GM12878 (cell line): ENCODE measurements at regions not wholly inside any gene's neighbourhood (a gene's known extent, or its start where the extent isn't known, plus 50 kb on each side); places are given as distances from the start of the nearest gene placed in this dataset.

Experiments used
- ATAC-seq: fragments of 200-7000 bp; cut with Tn5 transposase; 3 replicates; pipeline ENCODE4 v1.9.1; 2020; ENCODE audit warnings: mild to moderate bottlenecking, moderate library complexity
- BruUV-seq: library from RNA; stranded (reverse); fragments of 400-500 nt; replicated peaks from 2 replicates; lab custom pipeline; 2021; lab: Mats Ljungman, UMichigan
- CTCF ChIA-PET: fragments of 300-600 bp; sonication (Branson Sonifier 250); formaldehyde crosslinking; extraction: SDS; loops from one replicate; lab custom pipeline; 2021; ENCODE audit warnings: inconsistent platforms; lab: Yijun Ruan, JAX
- POLR2A ChIA-PET: fragments of 350-600 bp; formaldehyde crosslinking; extraction: SDS; loops from one replicate; lab custom pipeline; 2021; ENCODE audit warnings: inconsistent platforms; lab: Charles Lee
- RAD21 ChIA-PET: fragments of 300-600 bp; sonication (Branson Sonifier 250); formaldehyde crosslinking; loops from one replicate; lab custom pipeline; 2023; ENCODE audit warnings: antibody characterized with exemption; ENCODE audit not compliant: unreplicated experiment; lab: Charles Lee
- SMC1A ChIA-PET: fragments of 300-600 bp; sonication (Branson Sonifier 250); formaldehyde crosslinking; loops from one replicate; lab custom pipeline; 2023; ENCODE audit not compliant: unreplicated experiment, uncharacterized antibody; lab: Charles Lee
- DNase-seq: peaks from one replicate; pipeline ENCODE4 v3.0.0-alpha.2; 2011; ENCODE audit warnings: low read depth, low spot score
- FAIRE-seq: peaks from 3 replicates; lab custom pipeline; 2011; peaks lifted over from hg19 to GRCh38; lab: Jason Lieb, UNC
- H2AFZ ChIP-seq: 2 replicates; pipeline ENCODE4 v1.6.0; 2011; ENCODE audit warnings: low read depth, low read length, control low read depth; ENCODE audit not compliant: control insufficient read depth
- H3K27ac ChIP-seq: 2 replicates; pipeline ENCODE4 v1.5.1; 2011; ENCODE audit warnings: control low read depth; ENCODE audit not compliant: control insufficient read depth, insufficient read depth
- H3K27me3 ChIP-seq, 2 experiments: replicated peaks in 1 of 2; 2 replicates each; pipeline versions ENCODE4 v1.6.0 to v1.6.1; 2011; ENCODE audit warnings: low read length in 1 of 2; ENCODE audit not compliant: control insufficient read depth in 2 of 2, insufficient read depth in 2 of 2
- H3K36me3 ChIP-seq, 2 experiments: 2 replicates each; pipeline ENCODE4 v1.5.1; 2011; ENCODE audit warnings: low read length in 1 of 2; ENCODE audit not compliant: control insufficient read depth in 2 of 2, insufficient read depth in 2 of 2
- H3K4me1 ChIP-seq: 2 replicates; pipeline ENCODE4 v1.6.1; 2011; ENCODE audit warnings: mild to moderate bottlenecking, low read length, moderate library complexity, mixed read lengths; ENCODE audit not compliant: control insufficient read depth, insufficient read depth
- H3K4me2 ChIP-seq: 2 replicates; pipeline ENCODE4 v1.6.0; 2011; ENCODE audit warnings: control low read depth; ENCODE audit not compliant: control insufficient read depth, insufficient read depth
- H3K4me3 ChIP-seq: fragments of 200-600 bp; sonication (generic); 2 replicates; pipeline ENCODE4 v1.5.1; 2016
- H3K79me2 ChIP-seq: 2 replicates; pipeline ENCODE4 v1.6.0; 2011; ENCODE audit warnings: low read length; ENCODE audit not compliant: control insufficient read depth, insufficient read depth
- H3K9ac ChIP-seq: 2 replicates; pipeline ENCODE4 v1.8.0; 2011; ENCODE audit warnings: low read length, control low read depth, mixed read lengths; ENCODE audit not compliant: control insufficient read depth, insufficient read depth
- H3K9me3 ChIP-seq: replicated peaks from 3 replicates; pipeline ENCODE4 v1.5.1; 2011; ENCODE audit warnings: mild to moderate bottlenecking, low read length; ENCODE audit not compliant: control insufficient read depth, insufficient read depth
- H4K20me1 ChIP-seq: 2 replicates; pipeline ENCODE4 v1.6.0; 2011; ENCODE audit not compliant: control insufficient read depth, insufficient read depth
- ASH2L ChIP-seq: fragments of 300-600, 200-600 bp; sonication (generic); IDR thresholded peaks from 2 replicates; pipeline ENCODE4 v1.6.1; 2017; ENCODE audit warnings: low read depth, mild to moderate bottlenecking, borderline replicate concordance
- ESRRA ChIP-seq: IDR thresholded peaks from 2 replicates; pipeline ENCODE4 v1.6.1; 2012; ENCODE audit warnings: mild to moderate bottlenecking, low read length, improper control_type of control experiment
- JUNB ChIP-seq: IDR thresholded peaks from 2 replicates; pipeline ENCODE4 v1.6.1; 2016; ENCODE audit warnings: antibody characterized with exemption, mild to moderate bottlenecking
- KDM1A ChIP-seq: fragments of 200-600 bp; sonication (generic); IDR thresholded peaks from 2 replicates; pipeline ENCODE4 v1.6.1; 2016; ENCODE audit warnings: borderline replicate concordance
- STAT3 ChIP-seq: IDR thresholded peaks from 2 replicates; pipeline ENCODE4 v1.6.1; 2011; ENCODE audit warnings: low read depth, low read length, improper control_type of control experiment
- SUZ12 ChIP-seq: fragments of 200-600 bp; sonication (generic); IDR thresholded peaks from one replicate; pipeline ENCODE4 v1.6.1; 2018; ENCODE audit warnings: antibody characterized with exemption, mild to moderate bottlenecking; ENCODE audit not compliant: unreplicated experiment
- WGBS: methylation state at CpG from one replicate; pipeline ENCODE4 v1.1.6; 2016; ENCODE audit warnings: low lambda C conversion rate; ENCODE audit not compliant: insufficient replicate concordance, insufficient coverage; ENCODE audit errors: missing lambda C conversion rate; 5-methylcytosine and 5-hydroxymethylcytosine counted together
- in situ Hi-C: fragments of 300-500 bp; cut with MboI; formaldehyde crosslinking; loops from 9 replicates; pipeline ENCODE4 v1.14.3; 2018; ENCODE audit warnings: mixed read lengths
- intact Hi-C: fragments of 100-400 bp; cut with micrococcal nuclease; formaldehyde crosslinking; loops from one replicate; pipeline ENCODE4 v1.14.2; 2022; ENCODE audit not compliant: unreplicated experiment
- TF ChIP-seq, protein P1 (sequence below): IDR thresholded peaks from 2 replicates; pipeline ENCODE4 v1.6.1; 2012; ENCODE audit warnings: low read depth, low read length, improper control_type of control experiment
- TF ChIP-seq, protein P2 (sequence below): fragments of 450-650 bp; IDR thresholded peaks from 2 replicates; pipeline ENCODE4 v1.6.1; 2017; ENCODE audit warnings: mild to moderate bottlenecking

DNA sequence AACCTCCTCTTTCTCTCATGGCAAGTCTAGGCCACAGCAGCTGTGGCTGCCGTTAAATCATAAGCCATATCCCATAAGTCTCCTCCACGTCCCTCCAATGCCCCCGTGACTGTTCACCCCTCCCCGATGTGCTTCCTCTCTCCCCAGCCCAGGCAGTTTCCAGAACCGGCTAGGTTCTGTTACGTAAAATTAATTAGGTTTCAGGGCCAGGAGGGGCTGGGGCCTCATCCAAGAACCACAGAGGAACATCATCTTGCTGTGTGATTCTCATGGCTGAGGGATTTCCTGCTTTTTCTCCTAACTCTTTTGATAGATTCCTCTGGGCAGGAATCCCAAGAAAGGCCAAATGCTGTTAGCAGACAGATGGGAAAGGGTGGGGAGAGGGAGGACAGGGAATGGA lies 141.8 kb upstream of the AJAP1 start:
- WGBS, result 13% methylated on average over 6 of the region's 6 CpGs
- DNase-seq, result no peak
- no peak overlapping the region for H3K9ac ChIP-seq
- in situ Hi-C loops, result no loop called here
- H3K9me3 ChIP-seq, result no peaks in the 10 kb centered on the region; the same call in 2 of the 3 replicates
- no TSS peak for BruUV-seq
- H2AFZ ChIP-seq, result no peak overlapping the region
- CTCF ChIA-PET, result no interaction called here
- H3K4me2 ChIP-seq, result no peak overlapping the region
- no peaks in the 10 kb centered on the region for H3K27me3 ChIP-seq
- intact Hi-C loops, result no loop called here
- H3K27ac ChIP-seq, result no peak overlapping the region
- POLR2A ChIA-PET, result no interaction called here
- ATAC-seq, result no peak
- no peak for FAIRE-seq
- no peaks in the 10 kb centered on the region for H3K79me2 ChIP-seq
- no peaks in the 10 kb centered on the region for H3K4me1 ChIP-seq
- TF ChIP-seq STAT3 (no peak), ASH2L (no peak), JUNB (no peak), KDM1A (no peak), ESRRA (no peak), SUZ12 (no peak)
- TF ChIP-seq, protein P1, sequence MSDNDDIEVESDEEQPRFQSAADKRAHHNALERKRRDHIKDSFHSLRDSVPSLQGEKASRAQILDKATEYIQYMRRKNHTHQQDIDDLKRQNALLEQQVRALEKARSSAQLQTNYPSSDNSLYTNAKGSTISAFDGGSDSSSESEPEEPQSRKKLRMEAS, result no peak
- TF ChIP-seq, protein P2, sequence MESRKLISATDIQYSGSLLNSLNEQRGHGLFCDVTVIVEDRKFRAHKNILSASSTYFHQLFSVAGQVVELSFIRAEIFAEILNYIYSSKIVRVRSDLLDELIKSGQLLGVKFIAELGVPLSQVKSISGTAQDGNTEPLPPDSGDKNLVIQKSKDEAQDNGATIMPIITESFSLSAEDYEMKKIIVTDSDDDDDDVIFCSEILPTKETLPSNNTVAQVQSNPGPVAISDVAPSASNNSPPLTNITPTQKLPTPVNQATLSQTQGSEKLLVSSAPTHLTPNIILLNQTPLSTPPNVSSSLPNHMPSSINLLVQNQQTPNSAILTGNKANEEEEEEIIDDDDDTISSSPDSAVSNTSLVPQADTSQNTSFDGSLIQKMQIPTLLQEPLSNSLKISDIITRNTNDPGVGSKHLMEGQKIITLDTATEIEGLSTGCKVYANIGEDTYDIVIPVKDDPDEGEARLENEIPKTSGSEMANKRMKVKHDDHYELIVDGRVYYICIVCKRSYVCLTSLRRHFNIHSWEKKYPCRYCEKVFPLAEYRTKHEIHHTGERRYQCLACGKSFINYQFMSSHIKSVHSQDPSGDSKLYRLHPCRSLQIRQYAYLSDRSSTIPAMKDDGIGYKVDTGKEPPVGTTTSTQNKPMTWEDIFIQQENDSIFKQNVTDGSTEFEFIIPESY, result no peak
- H3K36me3 ChIP-seq, result no peaks in the 10 kb centered on the region
- no peaks in the 10 kb centered on the region for H4K20me1 ChIP-seq
- SMC1A ChIA-PET, result no interaction called here
- RAD21 ChIA-PET, result no interaction called here
- no peak overlapping the region for H3K4me3 ChIP-seq
